Testis (tissue), 2 donors: ENCODE measurements at regions not wholly inside any gene's neighbourhood (a gene's known extent, or its start where the extent isn't known, plus 50 kb on each side); places are given as distances from the start of the nearest gene placed in this dataset.

Source experiments
- POLR2A ChIP-seq: fragments of 450-650 bp; IDR thresholded peaks from one replicate; pipeline ENCODE4 v1.6.1; 2017; ENCODE audit warnings: antibody characterized with exemption, mild to moderate bottlenecking, moderate library complexity
- TF ChIP-seq, protein P1 (sequence below), 3 experiments: fragments of 450-650 bp in 2 of 3; fragments of 200-600 bp in 1 of 3; sonication (generic) in 1 of 3; IDR thresholded peaks; one replicate each; pipeline ENCODE4 v1.5.1; 2016 to 2019; ENCODE audit warnings: antibody characterized with exemption in 3 of 3, mild to moderate bottlenecking in 2 of 3, moderate library complexity in 1 of 3

DNA sequence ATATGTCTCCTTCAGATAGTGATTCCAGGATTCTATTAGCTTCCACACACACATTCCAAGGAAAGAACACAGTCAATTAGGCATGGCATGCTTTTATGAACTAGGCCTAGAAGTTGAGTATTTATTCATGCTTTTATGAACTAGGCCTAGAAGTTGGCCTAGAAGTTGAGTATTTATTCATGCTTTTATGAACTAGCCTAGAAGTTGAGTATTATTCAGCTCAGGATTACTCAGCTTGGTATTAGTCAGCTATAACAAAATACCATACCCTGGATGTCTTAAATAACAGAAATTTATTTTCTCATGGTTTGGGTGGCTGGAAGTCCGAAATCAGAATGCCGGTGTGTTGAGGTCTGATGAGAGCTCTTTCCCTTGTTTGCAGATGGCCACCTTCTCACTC lies 442.7 kb upstream of the FLRT2 start:
- TF ChIP-seq, protein P1, sequence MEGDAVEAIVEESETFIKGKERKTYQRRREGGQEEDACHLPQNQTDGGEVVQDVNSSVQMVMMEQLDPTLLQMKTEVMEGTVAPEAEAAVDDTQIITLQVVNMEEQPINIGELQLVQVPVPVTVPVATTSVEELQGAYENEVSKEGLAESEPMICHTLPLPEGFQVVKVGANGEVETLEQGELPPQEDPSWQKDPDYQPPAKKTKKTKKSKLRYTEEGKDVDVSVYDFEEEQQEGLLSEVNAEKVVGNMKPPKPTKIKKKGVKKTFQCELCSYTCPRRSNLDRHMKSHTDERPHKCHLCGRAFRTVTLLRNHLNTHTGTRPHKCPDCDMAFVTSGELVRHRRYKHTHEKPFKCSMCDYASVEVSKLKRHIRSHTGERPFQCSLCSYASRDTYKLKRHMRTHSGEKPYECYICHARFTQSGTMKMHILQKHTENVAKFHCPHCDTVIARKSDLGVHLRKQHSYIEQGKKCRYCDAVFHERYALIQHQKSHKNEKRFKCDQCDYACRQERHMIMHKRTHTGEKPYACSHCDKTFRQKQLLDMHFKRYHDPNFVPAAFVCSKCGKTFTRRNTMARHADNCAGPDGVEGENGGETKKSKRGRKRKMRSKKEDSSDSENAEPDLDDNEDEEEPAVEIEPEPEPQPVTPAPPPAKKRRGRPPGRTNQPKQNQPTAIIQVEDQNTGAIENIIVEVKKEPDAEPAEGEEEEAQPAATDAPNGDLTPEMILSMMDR (IDR thresholded peaks at IDR 0.05): no peak
- TF ChIP-seq POLR2A: no peak
